PFSK-1 (cell line): ENCODE measurements at regions not wholly inside any gene's neighbourhood (a gene's known extent, or its start where the extent isn't known, plus 50 kb on each side); places are given as distances from the start of the nearest gene placed in this dataset.

Experiments used
- FOXP2 ChIP-seq: optimal IDR thresholded peaks from 2 replicates; pipeline ENCODE3; 2011; ENCODE audit warnings: borderline replicate concordance, control low read depth, inconsistent platforms; ENCODE audit not compliant: insufficient read depth; ENCODE audit errors: extremely low read length, extremely low read depth
- POLR2AphosphoS5 ChIP-seq: IDR thresholded peaks from 2 replicates; pipeline ENCODE4 v1.6.1; 2012; ENCODE audit warnings: low read depth, mild to moderate bottlenecking, control low read depth, low read length, moderate library complexity
- SIN3A ChIP-seq: IDR thresholded peaks from 2 replicates; pipeline ENCODE4 v1.6.1; 2012; ENCODE audit warnings: mild to moderate bottlenecking, low read length, moderate library complexity, borderline replicate concordance; ENCODE audit not compliant: insufficient read depth
- TAF1 ChIP-seq: IDR thresholded peaks from 2 replicates; pipeline ENCODE4 v1.6.1; 2012; ENCODE audit warnings: low read length, control low read depth, borderline replicate concordance; ENCODE audit not compliant: insufficient read depth
- TF ChIP-seq, protein P1 (sequence below), 2 experiments: IDR thresholded peaks; 2 replicates each; pipeline versions ENCODE4 v1.6.1 to v1.8.0; 2011 to 2012; ENCODE audit warnings: low read depth in 2 of 2, low read length in 2 of 2, control low read depth in 1 of 2, inconsistent platforms in 1 of 2, mild to moderate bottlenecking in 1 of 2, moderate library complexity in 1 of 2; ENCODE audit not compliant: insufficient read depth in 1 of 2

DNA sequence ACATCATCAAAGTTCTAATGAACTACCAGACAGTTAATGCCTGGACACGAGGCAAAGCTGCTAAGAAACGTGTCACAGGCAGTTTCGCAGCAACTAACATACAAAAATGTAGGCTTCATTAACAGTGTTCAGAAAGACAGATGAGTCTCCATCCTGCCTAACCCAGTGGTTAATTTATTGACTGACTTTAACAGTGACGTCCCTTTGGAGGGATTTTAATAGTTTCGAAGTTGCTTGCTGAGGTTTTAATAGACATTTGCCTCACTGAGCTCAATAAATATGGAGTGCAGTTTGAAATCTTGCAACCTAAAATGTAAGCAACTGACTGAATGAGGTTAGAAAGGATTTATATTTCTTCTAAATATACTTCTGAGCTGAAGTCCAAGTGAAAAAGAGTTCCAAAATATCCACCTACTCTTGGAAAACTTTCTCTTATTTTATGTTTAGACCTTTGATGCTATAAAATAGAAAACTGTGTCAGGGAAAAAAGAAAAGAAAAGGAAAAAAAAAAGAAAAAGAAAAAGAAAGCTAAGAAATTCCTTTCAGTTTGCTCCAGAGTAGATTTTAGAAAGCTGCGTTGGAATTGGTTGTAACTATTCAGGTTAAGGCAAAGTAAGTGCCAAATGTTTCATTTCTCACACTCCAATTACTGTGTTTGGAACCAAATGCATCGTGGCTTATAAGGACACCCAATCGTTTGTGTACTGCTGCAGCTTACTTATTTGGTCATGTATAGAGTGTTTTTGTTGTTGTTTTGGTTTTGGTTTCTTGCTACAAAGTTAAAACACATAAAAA, 2016.6 kb downstream of the MAT2B start:
- TF ChIP-seq FOXP2: no peak
- TF ChIP-seq SIN3A: no peak
- TF ChIP-seq, protein P1, sequence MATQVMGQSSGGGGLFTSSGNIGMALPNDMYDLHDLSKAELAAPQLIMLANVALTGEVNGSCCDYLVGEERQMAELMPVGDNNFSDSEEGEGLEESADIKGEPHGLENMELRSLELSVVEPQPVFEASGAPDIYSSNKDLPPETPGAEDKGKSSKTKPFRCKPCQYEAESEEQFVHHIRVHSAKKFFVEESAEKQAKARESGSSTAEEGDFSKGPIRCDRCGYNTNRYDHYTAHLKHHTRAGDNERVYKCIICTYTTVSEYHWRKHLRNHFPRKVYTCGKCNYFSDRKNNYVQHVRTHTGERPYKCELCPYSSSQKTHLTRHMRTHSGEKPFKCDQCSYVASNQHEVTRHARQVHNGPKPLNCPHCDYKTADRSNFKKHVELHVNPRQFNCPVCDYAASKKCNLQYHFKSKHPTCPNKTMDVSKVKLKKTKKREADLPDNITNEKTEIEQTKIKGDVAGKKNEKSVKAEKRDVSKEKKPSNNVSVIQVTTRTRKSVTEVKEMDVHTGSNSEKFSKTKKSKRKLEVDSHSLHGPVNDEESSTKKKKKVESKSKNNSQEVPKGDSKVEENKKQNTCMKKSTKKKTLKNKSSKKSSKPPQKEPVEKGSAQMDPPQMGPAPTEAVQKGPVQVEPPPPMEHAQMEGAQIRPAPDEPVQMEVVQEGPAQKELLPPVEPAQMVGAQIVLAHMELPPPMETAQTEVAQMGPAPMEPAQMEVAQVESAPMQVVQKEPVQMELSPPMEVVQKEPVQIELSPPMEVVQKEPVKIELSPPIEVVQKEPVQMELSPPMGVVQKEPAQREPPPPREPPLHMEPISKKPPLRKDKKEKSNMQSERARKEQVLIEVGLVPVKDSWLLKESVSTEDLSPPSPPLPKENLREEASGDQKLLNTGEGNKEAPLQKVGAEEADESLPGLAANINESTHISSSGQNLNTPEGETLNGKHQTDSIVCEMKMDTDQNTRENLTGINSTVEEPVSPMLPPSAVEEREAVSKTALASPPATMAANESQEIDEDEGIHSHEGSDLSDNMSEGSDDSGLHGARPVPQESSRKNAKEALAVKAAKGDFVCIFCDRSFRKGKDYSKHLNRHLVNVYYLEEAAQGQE (IDR thresholded peaks at IDR 0.05; ENCODE audit: insufficient read depth in 1 of 2, low read depth in 2 of 2, low read length in 2 of 2): no peak
- no peak for TF ChIP-seq TAF1
- no peak for TF ChIP-seq POLR2AphosphoS5

DNA sequence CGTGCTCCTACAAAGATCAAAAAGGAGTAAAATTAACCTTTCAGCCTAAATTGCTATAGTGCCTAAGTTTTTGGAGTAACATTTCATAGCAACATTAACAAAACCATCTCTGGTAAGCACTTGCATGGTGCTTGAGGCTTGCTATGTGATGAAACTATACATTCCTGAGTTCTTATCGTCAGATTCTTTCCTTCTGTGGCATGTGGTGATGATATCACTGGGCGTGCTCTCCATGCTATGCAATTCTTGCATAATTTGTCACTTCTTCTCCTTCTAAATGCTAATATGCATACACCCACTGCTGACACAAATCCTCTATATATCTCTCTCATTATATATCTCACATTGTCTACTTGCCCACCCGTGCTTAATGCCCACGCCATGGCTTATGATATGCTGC, 2019.9 kb downstream of the MAT2B start:
- TF ChIP-seq FOXP2 (no peak), POLR2AphosphoS5 (no peak), SIN3A (no peak)
- TF ChIP-seq, protein P1 (IDR thresholded peaks at IDR 0.05; ENCODE audit: insufficient read depth in 1 of 2, low read depth in 2 of 2, low read length in 2 of 2): no peak

DNA sequence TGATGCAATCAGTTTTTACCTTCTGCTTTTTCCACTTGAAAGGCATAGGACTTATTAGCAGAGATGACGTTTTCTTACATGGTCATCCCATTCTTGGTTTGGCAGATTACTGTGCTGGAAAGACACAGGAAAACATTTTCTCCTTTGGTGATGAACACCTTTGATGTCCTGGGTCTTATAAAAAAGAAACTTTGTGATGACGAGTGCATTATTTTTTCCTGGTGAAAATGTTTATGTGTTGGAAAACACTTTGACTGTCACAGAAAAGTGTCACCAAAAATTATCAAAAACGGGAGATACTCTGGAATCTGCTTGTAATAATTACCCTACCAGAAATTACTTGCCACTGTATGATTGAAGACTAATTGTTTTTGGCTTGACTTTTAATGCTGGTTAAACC, 2020.9 kb downstream of the MAT2B start:
- no peak for TF ChIP-seq POLR2AphosphoS5
- TF ChIP-seq, protein P1 (IDR thresholded peaks at IDR 0.05; ENCODE audit: insufficient read depth in 1 of 2, low read depth in 2 of 2, low read length in 2 of 2): no peak
- TF ChIP-seq SIN3A: no peak
- TF ChIP-seq TAF1: no peak
- TF ChIP-seq FOXP2: no peak

DNA sequence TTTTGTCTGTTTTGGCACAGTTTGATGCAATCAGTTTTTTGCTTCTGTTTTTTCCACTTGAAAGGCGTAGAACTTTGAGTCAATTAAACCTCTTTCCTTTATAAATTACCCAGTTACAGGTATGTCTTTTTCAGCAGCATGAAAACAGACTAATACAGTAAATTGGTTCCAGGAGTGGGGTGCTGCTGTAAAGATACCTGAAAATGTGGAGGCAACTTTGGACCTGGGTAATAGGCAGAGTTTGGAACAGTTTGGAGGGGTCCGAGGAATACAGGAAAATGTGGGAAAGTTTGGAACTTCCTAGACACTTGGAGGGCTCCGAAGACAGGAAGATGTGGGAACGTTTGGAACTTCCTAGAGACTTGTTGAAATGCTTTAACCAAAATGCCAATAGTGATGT, 2022.2 kb downstream of the MAT2B start:
- no peak for TF ChIP-seq SIN3A
- TF ChIP-seq, protein P1 (IDR thresholded peaks at IDR 0.05; ENCODE audit: insufficient read depth in 1 of 2, low read depth in 2 of 2, low read length in 2 of 2): no peak
- no peak for TF ChIP-seq POLR2AphosphoS5
- TF ChIP-seq FOXP2: no peak
- no peak for TF ChIP-seq TAF1
